SK-N-SH treated with all-trans-retinoic acid at 6 μM for 48 hours (cell line): ENCODE measurements at regions not wholly inside any gene's neighbourhood (a gene's known extent, or its start where the extent isn't known, plus 50 kb on each side); places are given as distances from the start of the nearest gene placed in this dataset.
A peak's percentile ranks its signal among the peaks of the same experiment; 100 is the strongest.

Source experiments
- ATAC-seq: fragments of 200-7000 bp; cut with Tn5 transposase; 3 replicates; pipeline ENCODE4 v1.9.1; 2020; ENCODE audit warnings: mild to moderate bottlenecking, moderate library complexity
- BACH2 ChIP-seq: fragments of 250-450 bp; sonication (Bioruptor Pico); IDR thresholded peaks from 2 replicates; pipeline ENCODE4 v1.9.0; 2021; ENCODE audit warnings: mild to moderate bottlenecking, borderline replicate concordance
- CREB5 ChIP-seq: fragments of 250-450 bp; sonication (Bioruptor Pico); IDR thresholded peaks from 2 replicates; pipeline ENCODE4 v1.5.1; 2020; ENCODE audit warnings: low read depth, mild to moderate bottlenecking, moderate library complexity
- CSDC2 ChIP-seq: fragments of 250-450 bp; sonication (Bioruptor Pico); IDR thresholded peaks from 2 replicates; pipeline ENCODE4 v1.5.0; 2020; ENCODE audit warnings: mild to moderate bottlenecking, moderate library complexity
- CSRNP3 ChIP-seq: fragments of 250-450 bp; sonication (Bioruptor Pico); IDR thresholded peaks from 2 replicates; pipeline ENCODE4 v1.5.1; 2021; ENCODE audit warnings: mild to moderate bottlenecking, moderate library complexity
- ESRRG ChIP-seq: fragments of 250-450 bp; sonication (Bioruptor Pico); IDR thresholded peaks from 2 replicates; pipeline ENCODE4 v1.6.1; 2021; ENCODE audit warnings: mild to moderate bottlenecking
- GLIS3 ChIP-seq: fragments of 250-450 bp; sonication (Bioruptor Pico); IDR thresholded peaks from 2 replicates; pipeline ENCODE4 v1.5.0; 2020; ENCODE audit warnings: mild to moderate bottlenecking, moderate library complexity
- ISL1 ChIP-seq: fragments of 250-450 bp; sonication (Bioruptor Pico); IDR thresholded peaks from 2 replicates; pipeline ENCODE4 v2.1.2; 2022; ENCODE audit warnings: mild to moderate bottlenecking, moderate library complexity
- OSR1 ChIP-seq: fragments of 250-450 bp; sonication (Bioruptor Pico); IDR thresholded peaks from 2 replicates; pipeline ENCODE4 v1.8.0; 2022; ENCODE audit warnings: moderate library complexity, mild to moderate bottlenecking, inconsistent platforms
- POU6F1 ChIP-seq: fragments of 250-450 bp; sonication (Bioruptor Pico); IDR thresholded peaks from 2 replicates; pipeline ENCODE4 v1.8.0; 2021; ENCODE audit warnings: low read depth, mild to moderate bottlenecking, moderate library complexity, borderline replicate concordance
- PPARA ChIP-seq: fragments of 250-450 bp; sonication (Bioruptor Pico); IDR thresholded peaks from 2 replicates; pipeline ENCODE4 v1.5.0; 2020; ENCODE audit warnings: mild to moderate bottlenecking, borderline replicate concordance
- RARB ChIP-seq: fragments of 250-450 bp; sonication (Bioruptor Pico); IDR thresholded peaks from 2 replicates; pipeline ENCODE4 v1.8.0; 2021; ENCODE audit warnings: mild to moderate bottlenecking, moderate library complexity
- SNAI2 ChIP-seq: fragments of 250-450 bp; sonication (Bioruptor Pico); IDR thresholded peaks from 2 replicates; pipeline ENCODE4 v1.5.0; 2020; ENCODE audit warnings: mild to moderate bottlenecking, moderate library complexity
- TCF4 ChIP-seq: fragments of 250-450 bp; sonication (Bioruptor Pico); IDR thresholded peaks from 2 replicates; pipeline ENCODE4 v1.8.0; 2021; ENCODE audit warnings: mild to moderate bottlenecking, moderate library complexity, borderline replicate concordance
- TOX ChIP-seq: fragments of 250-450 bp; sonication (Bioruptor Pico); IDR thresholded peaks from 2 replicates; pipeline ENCODE4 v1.8.0; 2021; ENCODE audit warnings: mild to moderate bottlenecking, moderate library complexity, borderline replicate concordance
- ZC3H10 ChIP-seq: fragments of 250-450 bp; sonication (Bioruptor Pico); IDR thresholded peaks from 2 replicates; pipeline ENCODE4 v1.5.1; 2021; ENCODE audit warnings: mild to moderate bottlenecking, moderate library complexity
- ZFP3 ChIP-seq: fragments of 250-450 bp; sonication (Bioruptor Pico); IDR thresholded peaks from 2 replicates; pipeline ENCODE4 v1.5.0; 2020; ENCODE audit warnings: mild to moderate bottlenecking, moderate library complexity
- ZFP30 ChIP-seq: fragments of 450-650 bp; formaldehyde crosslinking; IDR thresholded peaks from 2 replicates; pipeline ENCODE4 v1.5.0; 2022; ENCODE audit warnings: mild to moderate bottlenecking, moderate library complexity
- ZNF565 ChIP-seq: fragments of 450-650 bp; formaldehyde crosslinking; conservative IDR thresholded peaks from 2 replicates; pipeline ENCODE4 v1.5.0; 2020; ENCODE audit warnings: low read depth, mild to moderate bottlenecking, moderate library complexity
- ZNF70 ChIP-seq: fragments of 450-650 bp; formaldehyde crosslinking; IDR thresholded peaks from 2 replicates; pipeline ENCODE4 v1.5.0; 2020; ENCODE audit warnings: mild to moderate bottlenecking, moderate library complexity
- ZNF8 ChIP-seq: fragments of 450-650 bp; formaldehyde crosslinking; IDR thresholded peaks from 2 replicates; pipeline ENCODE4 v1.5.0; 2020; ENCODE audit warnings: mild to moderate bottlenecking, moderate library complexity
- TF ChIP-seq, protein P1 (sequence below): fragments of 250-450 bp; sonication (Bioruptor Pico); IDR thresholded peaks from 2 replicates; pipeline ENCODE4 v1.8.0; 2020; ENCODE audit warnings: mild to moderate bottlenecking, moderate library complexity, borderline replicate concordance
- TF ChIP-seq, protein P2 (sequence below): fragments of 250-450 bp; sonication (Bioruptor Pico); IDR thresholded peaks from 2 replicates; pipeline ENCODE4 v1.5.0; 2020; ENCODE audit warnings: mild to moderate bottlenecking, moderate library complexity

- TF ChIP-seq, protein P1, sequence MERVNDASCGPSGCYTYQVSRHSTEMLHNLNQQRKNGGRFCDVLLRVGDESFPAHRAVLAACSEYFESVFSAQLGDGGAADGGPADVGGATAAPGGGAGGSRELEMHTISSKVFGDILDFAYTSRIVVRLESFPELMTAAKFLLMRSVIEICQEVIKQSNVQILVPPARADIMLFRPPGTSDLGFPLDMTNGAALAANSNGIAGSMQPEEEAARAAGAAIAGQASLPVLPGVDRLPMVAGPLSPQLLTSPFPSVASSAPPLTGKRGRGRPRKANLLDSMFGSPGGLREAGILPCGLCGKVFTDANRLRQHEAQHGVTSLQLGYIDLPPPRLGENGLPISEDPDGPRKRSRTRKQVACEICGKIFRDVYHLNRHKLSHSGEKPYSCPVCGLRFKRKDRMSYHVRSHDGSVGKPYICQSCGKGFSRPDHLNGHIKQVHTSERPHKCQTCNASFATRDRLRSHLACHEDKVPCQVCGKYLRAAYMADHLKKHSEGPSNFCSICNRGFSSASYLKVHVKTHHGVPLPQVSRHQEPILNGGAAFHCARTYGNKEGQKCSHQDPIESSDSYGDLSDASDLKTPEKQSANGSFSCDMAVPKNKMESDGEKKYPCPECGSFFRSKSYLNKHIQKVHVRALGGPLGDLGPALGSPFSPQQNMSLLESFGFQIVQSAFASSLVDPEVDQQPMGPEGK (CRISPR knock-in tag): no peak
- TF ChIP-seq ISL1 (CRISPR knock-in tag) (peak; percentile 98), SNAI2 (CRISPR knock-in tag) (peak; percentile 88; the same call in 1 of the 2 replicates), ZFP3 (0 out of 2 replicates have a peak, but pooled peaks have one; percentile 66)
Observed at GRCh38 chr7:91569728-91570457, 305.7 kb downstream of the FZD1 start (continued).

DNA sequence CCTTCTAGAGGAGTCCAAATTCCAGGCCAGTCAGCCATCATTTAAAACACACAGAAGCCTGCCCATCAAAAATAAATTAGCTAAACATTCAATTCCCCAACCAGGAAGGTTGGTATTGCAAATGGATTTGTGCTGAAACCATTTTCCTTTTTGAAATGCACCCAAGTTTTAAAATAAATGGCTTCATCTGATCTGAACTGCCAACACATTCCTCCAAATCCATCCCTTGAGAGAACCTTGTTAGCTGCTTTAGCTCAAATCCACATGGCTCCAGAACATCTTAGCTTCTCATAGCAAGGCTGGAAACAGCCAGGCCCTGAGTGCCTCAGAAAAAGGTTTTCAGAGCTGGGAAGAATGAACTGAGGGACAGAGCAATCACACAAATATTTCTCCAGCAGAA lies 306.3 kb downstream of the FZD1 start:
- TF ChIP-seq ISL1 (CRISPR knock-in tag): peak; percentile 73
- TF ChIP-seq TOX (CRISPR knock-in tag): no peak
- TF ChIP-seq, all 23 proteins: peak for 1
- no peak for ATAC-seq

DNA sequence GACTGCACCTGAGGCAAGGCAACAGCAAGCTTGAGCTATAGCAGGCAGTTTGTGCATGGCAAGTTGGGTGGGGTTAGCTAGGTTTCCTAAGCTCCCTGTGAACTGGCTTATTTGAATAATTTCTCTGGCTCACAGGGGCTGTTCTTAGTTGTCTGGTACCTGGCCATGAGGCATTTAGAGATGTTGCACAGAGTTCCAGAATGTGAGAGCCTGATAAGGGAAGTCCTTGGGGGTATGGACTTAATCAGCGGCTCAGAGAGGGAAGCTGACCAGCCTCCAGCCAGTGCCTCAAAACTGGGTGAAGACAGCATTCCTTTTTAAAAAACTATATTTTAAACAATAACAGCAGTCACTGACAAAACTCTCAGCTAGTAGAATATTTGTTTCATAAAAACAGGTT lies 307.4 kb downstream of the FZD1 start:
- TF ChIP-seq, protein P1 (CRISPR knock-in tag): no peak
- TF ChIP-seq TCF4 (CRISPR knock-in tag) (no peak), CSRNP3 (no peak), TOX (CRISPR knock-in tag) (no peak), POU6F1 (CRISPR knock-in tag) (no peak), PPARA (CRISPR knock-in tag) (no peak), CSDC2 (no peak), ZNF70 (CRISPR knock-in tag) (no peak)
- no peak for ATAC-seq

DNA sequence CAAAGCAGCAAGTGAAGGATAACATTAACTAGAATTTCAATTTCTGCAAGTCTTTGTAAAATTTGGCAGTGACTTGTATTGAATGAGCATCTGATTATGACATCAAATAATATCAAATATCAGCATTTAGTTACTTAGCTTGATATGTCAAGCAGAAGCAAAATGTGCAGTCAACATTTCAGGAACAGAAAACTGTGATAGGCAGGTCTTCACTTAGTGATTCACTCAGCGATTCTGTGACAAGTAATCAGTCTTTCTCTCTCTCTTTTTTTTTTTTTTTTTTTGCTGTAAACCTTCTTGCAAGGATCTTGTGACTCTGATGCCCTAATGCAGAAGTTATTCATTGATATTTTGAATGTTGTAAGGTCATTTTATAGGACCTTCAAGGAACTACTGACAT lies 307.1 kb downstream of the MTERF1 start:
- ATAC-seq: no peak
- TF ChIP-seq ZFP30 (CRISPR knock-in tag) (no peak), OSR1 (CRISPR knock-in tag) (no peak), ZFP3 (no peak), PPARA (CRISPR knock-in tag) (no peak), SNAI2 (CRISPR knock-in tag) (no peak), RARB (CRISPR knock-in tag) (no peak), CREB5 (CRISPR knock-in tag) (no peak), GLIS3 (CRISPR knock-in tag) (no peak), ZC3H10 (CRISPR knock-in tag) (no peak), BACH2 (CRISPR knock-in tag) (no peak), ESRRG (CRISPR knock-in tag) (no peak), ZNF8 (CRISPR knock-in tag) (no peak), ZNF565 (CRISPR knock-in tag) (no peak)
- TF ChIP-seq, protein P2, sequence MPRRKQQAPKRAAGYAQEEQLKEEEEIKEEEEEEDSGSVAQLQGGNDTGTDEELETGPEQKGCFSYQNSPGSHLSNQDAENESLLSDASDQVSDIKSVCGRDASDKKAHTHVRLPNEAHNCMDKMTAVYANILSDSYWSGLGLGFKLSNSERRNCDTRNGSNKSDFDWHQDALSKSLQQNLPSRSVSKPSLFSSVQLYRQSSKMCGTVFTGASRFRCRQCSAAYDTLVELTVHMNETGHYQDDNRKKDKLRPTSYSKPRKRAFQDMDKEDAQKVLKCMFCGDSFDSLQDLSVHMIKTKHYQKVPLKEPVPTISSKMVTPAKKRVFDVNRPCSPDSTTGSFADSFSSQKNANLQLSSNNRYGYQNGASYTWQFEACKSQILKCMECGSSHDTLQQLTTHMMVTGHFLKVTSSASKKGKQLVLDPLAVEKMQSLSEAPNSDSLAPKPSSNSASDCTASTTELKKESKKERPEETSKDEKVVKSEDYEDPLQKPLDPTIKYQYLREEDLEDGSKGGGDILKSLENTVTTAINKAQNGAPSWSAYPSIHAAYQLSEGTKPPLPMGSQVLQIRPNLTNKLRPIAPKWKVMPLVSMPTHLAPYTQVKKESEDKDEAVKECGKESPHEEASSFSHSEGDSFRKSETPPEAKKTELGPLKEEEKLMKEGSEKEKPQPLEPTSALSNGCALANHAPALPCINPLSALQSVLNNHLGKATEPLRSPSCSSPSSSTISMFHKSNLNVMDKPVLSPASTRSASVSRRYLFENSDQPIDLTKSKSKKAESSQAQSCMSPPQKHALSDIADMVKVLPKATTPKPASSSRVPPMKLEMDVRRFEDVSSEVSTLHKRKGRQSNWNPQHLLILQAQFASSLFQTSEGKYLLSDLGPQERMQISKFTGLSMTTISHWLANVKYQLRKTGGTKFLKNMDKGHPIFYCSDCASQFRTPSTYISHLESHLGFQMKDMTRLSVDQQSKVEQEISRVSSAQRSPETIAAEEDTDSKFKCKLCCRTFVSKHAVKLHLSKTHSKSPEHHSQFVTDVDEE (CRISPR knock-in tag): no peak
- TF ChIP-seq, protein P1 (CRISPR knock-in tag): no peak
